OCI-LY7 (cell line): ENCODE measurements at regions not wholly inside any gene's neighbourhood (a gene's known extent, or its start where the extent isn't known, plus 50 kb on each side); places are given as distances from the start of the nearest gene placed in this dataset.

Experiments used
- CTCF ChIP-seq: fragments of 200-600 bp; sonication (generic); conservative IDR thresholded peaks from 2 replicates; pipeline ENCODE4 v1.5.1; 2014; ENCODE audit warnings: mild to moderate bottlenecking, antibody characterized with exemption, low read length, moderate library complexity, mixed read lengths
- EZH2phosphoT487 ChIP-seq: fragments of 200-600 bp; sonication (generic); IDR thresholded peaks from 2 replicates; pipeline ENCODE4 v1.6.1; 2018; ENCODE audit warnings: low read depth, borderline replicate concordance, mild to moderate bottlenecking, mixed run types, antibody characterized with exemption, low read length, moderate library complexity, mixed read lengths

DNA sequence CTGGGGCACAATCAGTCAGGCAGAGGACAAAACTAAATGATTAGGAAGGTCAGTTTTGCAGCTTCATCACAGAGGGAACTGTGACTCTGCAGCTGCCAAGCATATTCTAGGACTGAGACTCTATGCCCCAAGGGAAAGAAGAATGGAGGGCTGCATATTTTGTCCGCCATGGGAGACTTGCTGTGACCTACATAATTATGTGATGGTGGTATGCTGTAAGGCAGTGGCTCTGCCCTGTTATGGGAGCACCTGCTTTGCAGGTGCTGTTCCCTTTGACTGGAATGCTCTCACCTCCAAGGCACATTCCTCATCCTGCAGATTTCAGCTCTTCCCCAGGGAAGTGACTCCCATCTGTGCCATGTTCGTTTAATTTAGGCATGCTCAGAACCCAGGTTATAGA lies 261.9 kb upstream of the EPHA4 start:
- TF ChIP-seq CTCF (no peak), EZH2phosphoT487 (no peak)
